ENCODE measurements at regions not wholly inside any gene's neighbourhood (a gene's known extent, or its start where the extent isn't known, plus 50 kb on each side); places are given as distances from the start of the nearest gene placed in this dataset.

DNA sequence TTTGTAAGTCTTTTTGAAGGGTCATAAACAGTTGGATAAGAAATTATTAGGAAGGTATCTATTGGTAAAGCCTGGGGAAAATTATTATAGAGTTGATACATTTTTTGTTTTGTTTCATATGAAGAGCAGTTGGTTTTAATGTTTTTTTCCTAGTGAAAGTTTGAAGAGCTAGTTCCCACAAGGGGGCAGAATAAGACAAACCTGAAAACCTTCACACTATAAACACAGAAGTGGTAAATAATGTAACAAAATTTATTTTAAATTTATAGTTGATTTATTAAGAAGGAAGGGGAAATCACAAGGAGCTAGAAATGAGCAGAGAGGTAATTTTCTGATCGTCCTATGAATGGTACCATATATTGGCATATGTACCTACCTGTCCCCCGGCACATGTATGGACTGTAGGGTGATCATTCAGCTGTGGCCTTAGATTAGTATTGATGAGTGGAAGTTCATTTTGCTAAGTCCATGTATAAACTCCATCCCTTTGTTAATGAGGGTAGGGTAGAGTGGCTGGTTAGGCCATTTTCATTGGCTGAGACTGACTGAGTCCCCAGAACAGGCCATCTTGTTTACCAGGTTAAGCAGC, 116.3 kb downstream of the TANC2 start:
- peak; percentile 67 for TF ChIP-seq CTCF (IDR thresholded peaks at IDR 0.05; ENCODE audit: low read depth, low read length)
- TF ChIP-seq EZH2phosphoT487 (IDR thresholded peaks at IDR 0.05; ENCODE audit: low read depth), result no peak

All from OCI-LY3 (cell line).